HUES64 (cell line): ENCODE measurements at regions not wholly inside any gene's neighbourhood (a gene's known extent, or its start where the extent isn't known, plus 50 kb on each side); places are given as distances from the start of the nearest gene placed in this dataset.

Source experiments
- H3K27ac ChIP-seq: 2 replicates; pipeline ENCODE4 v1.7.0; 2013; ENCODE audit warnings: low read depth, low read length, inconsistent platforms
- H3K27me3 ChIP-seq: 2 replicates; pipeline ENCODE4 v1.6.1; 2013; ENCODE audit warnings: mild to moderate bottlenecking, low read length; ENCODE audit not compliant: insufficient read depth
- H3K36me3 ChIP-seq: 2 replicates; pipeline ENCODE4 v1.6.1; 2013; ENCODE audit warnings: mild to moderate bottlenecking, low read length; ENCODE audit not compliant: insufficient read depth
- H3K4me1 ChIP-seq: 2 replicates; pipeline ENCODE4 v1.6.1; 2013; ENCODE audit warnings: mild to moderate bottlenecking, low read length, moderate library complexity; ENCODE audit not compliant: insufficient read depth
- H3K4me3 ChIP-seq: 2 replicates; pipeline ENCODE4 v1.5.1; 2013; ENCODE audit warnings: mild to moderate bottlenecking, low read length, moderate library complexity
- H3K9ac ChIP-seq: 2 replicates; pipeline ENCODE4 v1.6.1; 2013; ENCODE audit warnings: mild to moderate bottlenecking, low read depth, low read length
- H3K9me3 ChIP-seq: 2 replicates; pipeline ENCODE4 v1.6.1; 2013; ENCODE audit warnings: low read depth, low read length; ENCODE audit not compliant: insufficient read depth
- WGBS: fragments of 150-250, 120-280 bp; methylation state at CpG from one replicate; pipeline ENCODE4 v1.1.7; 2013; ENCODE audit warnings: missing lambda C conversion rate; 5-methylcytosine and 5-hydroxymethylcytosine counted together

DNA sequence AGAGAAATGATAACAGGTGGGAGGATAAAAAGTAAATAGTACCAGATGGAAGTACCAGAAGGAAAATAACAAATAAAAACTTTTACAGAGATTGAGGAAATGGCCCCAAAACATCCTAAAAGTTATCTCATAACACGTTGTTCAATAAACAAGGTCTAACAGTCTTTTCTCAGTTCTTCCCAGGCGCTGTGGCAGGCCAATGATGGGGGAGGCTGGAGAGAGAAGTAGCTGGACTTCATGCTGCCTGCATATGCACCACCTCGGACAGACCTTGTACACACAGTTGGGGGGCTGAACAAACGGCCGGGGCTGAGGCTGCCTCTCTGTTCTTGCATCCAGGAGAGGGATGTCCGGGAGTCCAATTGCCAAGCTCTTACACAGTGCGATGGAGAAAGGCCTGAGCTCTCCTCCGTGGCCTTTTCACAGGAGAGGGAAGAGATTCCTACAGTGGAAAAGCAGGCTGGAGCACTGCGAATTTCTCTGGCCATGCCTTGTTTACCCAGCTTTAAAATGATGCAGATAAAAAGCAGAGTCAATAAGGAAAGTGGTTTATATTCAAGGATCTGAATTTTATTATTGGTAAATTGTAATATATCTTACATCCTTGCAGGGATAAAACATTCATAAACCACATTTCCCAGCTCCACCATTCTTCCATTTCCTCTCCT, 109.8 kb downstream of the PHLDA1 start:
- Histone ChIP-seq H3K4me3 (no peak overlapping the region), H3K27ac (no peak overlapping the region), H3K36me3 (no peaks in the 10 kb centered on the region), H3K27me3 (no peaks in the 10 kb centered on the region), H3K9me3 (peaks cover 23% of the 10 kb centered on the region), H3K4me1 (peaks cover 3% of the 10 kb centered on the region; the same call in 1 of the 2 replicates), H3K9ac (no peak overlapping the region)
- WGBS = 83% methylated on average over 9 of the region's 9 CpGs

GRCh38 chr12:75917715-75918114, 113.9 kb downstream of the PHLDA1 start:
- no peaks in the 10 kb centered on the region for H3K36me3 ChIP-seq
- H3K9ac ChIP-seq = no peak overlapping the region
- 100% methylated on average over 2 of the region's 2 CpGs for WGBS
- H3K9me3 ChIP-seq = no peaks in the 10 kb centered on the region
- no peak overlapping the region for H3K4me3 ChIP-seq
- H3K27me3 ChIP-seq = no peaks in the 10 kb centered on the region
- peaks cover 3% of the 10 kb centered on the region; the same call in 1 of the 2 replicates for H3K4me1 ChIP-seq
- H3K27ac ChIP-seq = no peak overlapping the region

- Histone ChIP-seq H3K27ac (no peak overlapping the region), H3K9ac (no peak overlapping the region), H3K4me1 (peaks cover 3% of the 10 kb centered on the region; the same call in 1 of the 2 replicates), H3K27me3 (no peaks in the 10 kb centered on the region), H3K36me3 (no peaks in the 10 kb centered on the region), H3K4me3 (no peak overlapping the region), H3K9me3 (no peaks in the 10 kb centered on the region)
Observed at GRCh38 chr12:75917083-75917482, 114.5 kb downstream of the PHLDA1 start.

DNA sequence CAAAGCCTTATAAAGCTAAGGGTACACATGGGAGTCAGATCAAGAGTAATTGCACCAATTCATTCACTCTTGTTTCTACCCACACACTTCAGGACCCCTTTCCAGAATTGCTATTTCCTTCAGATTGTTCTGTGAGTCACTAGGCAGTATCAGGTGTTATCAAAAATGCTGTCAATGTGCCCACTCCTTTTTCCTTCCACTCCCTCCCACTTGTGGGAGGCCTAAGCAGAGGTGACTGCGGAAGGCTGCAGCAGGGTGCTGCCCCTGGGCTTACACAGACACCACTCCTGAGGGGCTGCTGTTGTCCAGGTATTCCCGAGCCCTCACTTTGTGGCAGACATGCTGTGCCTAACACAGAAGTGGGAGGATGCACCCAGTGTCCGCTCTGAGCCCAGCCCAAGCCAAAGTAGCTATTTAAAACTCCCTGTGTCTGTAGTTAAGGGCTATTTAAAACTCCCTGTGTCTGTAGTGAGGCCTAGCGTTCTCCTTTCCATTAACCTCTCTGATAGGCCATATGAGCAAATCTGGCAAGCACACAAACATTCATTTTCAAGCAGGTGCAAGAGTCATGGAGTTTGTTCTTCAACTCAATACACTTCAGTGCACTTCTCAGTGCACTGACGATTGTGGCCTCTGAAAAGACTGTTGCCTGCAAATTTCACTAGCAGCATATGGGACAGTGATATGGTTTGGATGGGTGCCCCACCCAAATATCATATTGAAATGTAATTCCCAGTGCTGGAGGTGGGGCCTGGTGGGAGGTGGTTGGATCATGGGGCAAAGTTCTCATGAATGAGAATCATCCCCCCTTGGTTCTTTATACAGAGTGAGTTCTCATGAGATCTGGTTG, 117.8 kb downstream of the PHLDA1 start:
- Histone ChIP-seq H3K9me3 (no peaks in the 10 kb centered on the region), H3K36me3 (no peaks in the 10 kb centered on the region), H3K27me3 (no peaks in the 10 kb centered on the region), H3K4me1 (peaks cover 10% of the 10 kb centered on the region), H3K4me3 (no peak overlapping the region), H3K27ac (no peak overlapping the region), H3K9ac (no peak overlapping the region)
- WGBS = 84% methylated on average over 5 of the region's 5 CpGs

DNA sequence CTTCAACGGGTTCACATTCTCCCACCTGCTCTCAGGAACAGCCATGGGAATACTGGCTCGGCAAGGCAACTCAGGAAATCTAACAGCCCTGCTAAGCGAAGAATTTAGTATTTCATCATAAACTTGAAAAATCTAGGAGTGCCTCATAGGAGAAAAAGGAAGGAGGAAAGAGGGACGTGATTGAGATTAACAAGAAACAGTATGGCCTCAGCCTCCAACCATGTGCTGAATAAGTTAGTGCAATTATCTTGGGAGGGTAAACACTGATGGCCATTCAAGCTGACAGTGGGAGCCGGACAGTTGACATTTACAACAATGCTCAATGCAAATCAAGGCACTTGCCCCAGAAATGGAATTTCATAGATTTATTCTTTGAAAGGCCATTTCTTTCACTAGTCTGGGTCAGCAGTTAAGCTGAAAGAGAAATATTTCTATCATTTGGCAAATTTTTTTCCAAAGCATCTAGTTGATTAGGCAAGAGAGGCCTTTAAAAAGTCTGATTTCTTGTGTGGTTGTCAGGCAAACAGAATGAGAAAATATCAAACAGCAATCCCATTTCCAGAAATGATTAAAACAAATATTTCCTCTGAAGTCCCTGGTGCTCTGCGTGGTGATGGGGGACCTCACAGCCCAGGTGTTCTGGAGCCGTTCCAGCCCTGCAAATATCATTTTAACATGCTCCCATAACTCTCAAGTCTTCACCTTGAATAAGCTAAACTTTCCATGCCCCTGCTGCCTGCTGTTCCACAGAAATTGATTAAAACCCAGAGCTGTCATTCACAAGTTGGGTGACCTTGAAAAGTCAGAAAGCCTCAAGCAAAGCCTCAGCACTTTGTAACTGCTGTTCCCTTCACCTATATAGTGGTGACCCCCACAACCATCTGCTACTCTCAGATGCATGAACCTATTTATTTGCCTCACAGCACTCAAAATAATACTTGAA, 121.6 kb downstream of the PHLDA1 start:
- H3K4me3 ChIP-seq = no peak overlapping the region
- H3K27me3 ChIP-seq = no peaks in the 10 kb centered on the region
- H3K27ac ChIP-seq = no peak overlapping the region
- H3K36me3 ChIP-seq = no peaks in the 10 kb centered on the region
- H3K4me1 ChIP-seq = peaks cover 10% of the 10 kb centered on the region
- H3K9ac ChIP-seq = no peak overlapping the region
- H3K9me3 ChIP-seq = no peaks in the 10 kb centered on the region
- WGBS = 89% methylated on average over 7 of the region's 7 CpGs

DNA sequence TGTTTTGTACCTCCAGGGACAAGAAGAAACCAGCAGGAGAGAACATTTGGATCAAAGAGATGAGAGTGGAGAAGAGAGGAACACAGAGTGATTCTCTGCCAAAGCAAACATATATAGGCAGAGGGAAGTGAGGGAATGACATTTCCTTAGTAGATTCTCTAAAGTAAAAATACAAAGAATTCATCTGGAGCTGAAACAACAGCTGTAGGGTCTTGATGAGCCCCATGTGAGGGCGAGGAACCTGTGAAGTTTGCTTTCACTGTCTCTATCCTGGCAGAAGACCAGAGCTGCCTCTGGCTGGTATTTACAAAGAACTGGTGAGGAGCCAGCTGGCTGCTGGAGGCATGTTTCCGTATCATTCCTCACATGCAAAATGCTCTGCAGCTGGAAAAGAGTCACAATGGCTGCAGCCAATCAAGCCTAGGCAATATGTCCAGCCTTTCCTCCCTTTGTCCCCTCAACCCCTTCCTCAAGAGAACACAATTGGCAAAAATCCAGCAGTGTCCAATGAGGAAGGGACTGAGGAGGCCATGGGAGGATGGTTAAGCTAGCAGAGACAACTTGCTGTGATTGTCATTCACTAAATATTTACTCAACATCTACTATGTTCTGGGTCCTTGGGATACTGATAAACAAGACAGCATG, 122.5 kb downstream of the PHLDA1 start:
- no peaks in the 10 kb centered on the region for H3K27me3 ChIP-seq
- H3K9ac ChIP-seq = no peak overlapping the region
- H3K4me3 ChIP-seq = no peak overlapping the region
- H3K4me1 ChIP-seq = peaks cover 10% of the 10 kb centered on the region
- H3K36me3 ChIP-seq = no peaks in the 10 kb centered on the region
- 77% methylated on average over 2 of the region's 2 CpGs for WGBS
- no peak overlapping the region for H3K27ac ChIP-seq
- H3K9me3 ChIP-seq = no peaks in the 10 kb centered on the region

DNA sequence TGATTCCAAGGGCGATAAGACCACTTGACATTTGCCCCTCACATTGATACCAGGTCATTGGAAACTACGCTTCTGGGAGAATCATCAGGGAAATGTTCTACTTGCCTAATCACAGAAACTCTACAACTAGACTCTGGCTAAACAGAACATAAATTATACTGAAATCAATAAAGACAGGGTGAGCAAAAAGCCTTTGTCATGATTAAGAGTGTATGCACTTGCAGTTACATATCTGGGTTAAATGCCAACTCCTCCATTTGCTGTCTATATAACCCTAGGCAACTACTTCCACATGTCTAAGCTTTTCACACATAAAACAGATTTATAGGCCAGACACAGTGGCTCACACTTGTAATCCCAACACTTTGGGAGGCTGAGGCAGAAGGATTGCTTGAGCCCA, 125.7 kb downstream of the PHLDA1 start:
- no peak overlapping the region for H3K9ac ChIP-seq
- no peak overlapping the region for H3K27ac ChIP-seq
- no peaks in the 10 kb centered on the region for H3K27me3 ChIP-seq
- H3K36me3 ChIP-seq = no peaks in the 10 kb centered on the region
- 97% methylated on average over 2 of the region's 2 CpGs for WGBS
- no peak overlapping the region for H3K4me3 ChIP-seq
- H3K9me3 ChIP-seq = no peaks in the 10 kb centered on the region
- H3K4me1 ChIP-seq = peaks cover 10% of the 10 kb centered on the region

DNA sequence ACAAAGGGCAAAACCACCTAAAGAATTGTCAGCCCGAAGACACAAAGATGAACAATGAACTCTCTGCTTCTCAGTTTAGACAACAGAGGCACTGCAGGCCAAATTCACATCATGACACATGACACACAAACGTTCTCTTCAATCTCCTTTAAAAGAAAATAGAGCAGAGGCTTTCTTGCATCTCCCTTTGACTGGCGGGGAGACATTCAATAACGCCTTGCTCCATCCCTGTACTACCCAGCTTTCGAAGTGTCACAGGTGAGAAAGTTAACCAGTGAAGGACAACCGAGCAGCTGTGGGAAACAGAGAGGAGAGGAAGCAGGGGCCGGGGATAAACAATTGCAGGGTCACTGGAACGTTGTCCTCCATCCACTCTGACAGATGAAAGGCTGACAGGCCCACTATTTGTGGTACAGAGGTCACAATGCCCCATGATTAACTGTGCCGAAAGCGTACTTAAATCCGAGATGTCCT, 130.8 kb downstream of the PHLDA1 start:
- H3K4me1 ChIP-seq = no peaks in the 10 kb centered on the region
- H3K9ac ChIP-seq = no peak overlapping the region
- H3K27me3 ChIP-seq = no peaks in the 10 kb centered on the region
- H3K4me3 ChIP-seq = no peak overlapping the region
- H3K36me3 ChIP-seq = no peaks in the 10 kb centered on the region
- H3K27ac ChIP-seq = no peak overlapping the region
- H3K9me3 ChIP-seq = no peaks in the 10 kb centered on the region
- 83% methylated on average over 11 of the region's 11 CpGs for WGBS

GRCh38 chr12:75900226-75900625, 131.3 kb downstream of the PHLDA1 start:
- Histone ChIP-seq H3K4me1 (peaks cover 4% of the 10 kb centered on the region; the same call in 1 of the 2 replicates), H3K27me3 (no peaks in the 10 kb centered on the region), H3K36me3 (no peaks in the 10 kb centered on the region), H3K9ac (no peak overlapping the region), H3K27ac (no peak overlapping the region), H3K4me3 (no peak overlapping the region), H3K9me3 (no peaks in the 10 kb centered on the region)
- 91% methylated on average over 5 of the region's 5 CpGs for WGBS

DNA sequence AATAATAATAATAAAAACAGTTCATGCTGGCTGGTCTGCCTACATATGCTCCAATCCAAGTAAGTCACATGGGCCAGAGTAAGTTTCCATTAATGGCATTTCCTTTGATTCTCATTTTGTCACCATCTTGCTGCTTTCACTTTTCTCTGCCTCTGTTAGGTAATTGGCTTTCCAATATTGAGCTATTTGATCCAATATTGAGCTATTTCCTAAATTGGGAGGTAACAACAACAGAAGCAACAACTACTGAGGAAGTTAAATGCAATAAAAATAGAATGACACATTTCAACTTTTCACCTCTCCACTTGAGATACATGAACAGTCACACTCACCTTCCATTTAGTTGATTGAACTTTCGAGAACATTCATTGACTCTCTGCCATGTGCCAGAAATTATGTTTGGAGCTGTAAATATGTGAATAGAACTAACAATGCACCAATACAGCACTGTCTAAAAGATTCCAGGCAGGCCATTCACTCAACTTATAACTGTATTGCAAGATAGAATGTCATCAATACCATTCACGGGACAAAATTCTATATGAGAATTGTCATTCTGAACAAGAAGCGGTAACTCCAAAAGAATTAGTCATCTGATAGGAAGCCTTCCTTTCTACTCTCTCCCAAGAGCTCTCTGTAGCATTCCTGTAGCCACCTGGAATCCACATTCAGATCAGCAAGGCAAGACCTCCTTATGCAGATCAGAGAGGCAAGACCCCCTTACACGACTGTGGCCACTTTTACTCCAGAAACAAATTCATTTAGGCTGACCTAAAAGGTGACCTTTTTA, 136.4 kb downstream of the PHLDA1 start:
- Histone ChIP-seq H3K27ac (no peak overlapping the region), H3K9ac (no peak overlapping the region), H3K4me1 (peaks cover 12% of the 10 kb centered on the region), H3K36me3 (no peaks in the 10 kb centered on the region), H3K27me3 (no peaks in the 10 kb centered on the region), H3K4me3 (no peak overlapping the region), H3K9me3 (no peaks in the 10 kb centered on the region)
- WGBS = 77% methylated on average over 4 of the region's 4 CpGs
